ENCODE measurements at regions not wholly inside any gene's neighbourhood (a gene's known extent, or its start where the extent isn't known, plus 50 kb on each side); places are given as distances from the start of the nearest gene placed in this dataset.

DNA sequence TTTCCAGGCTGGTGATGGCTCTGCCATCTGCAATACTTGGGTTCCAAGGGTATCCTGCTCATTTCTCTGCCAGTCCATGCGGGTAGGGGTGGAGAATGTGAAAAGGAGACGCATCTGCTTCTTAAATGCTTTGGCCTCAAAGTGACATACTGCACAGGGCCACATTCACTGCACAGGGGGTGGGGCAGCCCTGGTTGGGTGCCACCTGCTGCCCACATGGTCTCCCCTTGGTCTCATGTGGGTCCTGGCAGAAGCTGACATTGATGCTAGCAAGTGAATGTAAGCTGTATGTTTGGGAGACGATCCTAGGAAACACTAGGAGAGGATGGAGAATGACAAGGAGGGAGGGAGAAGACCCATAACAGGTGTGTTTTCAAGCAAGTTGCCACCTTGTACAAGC is 140.9 kb downstream of the EDN3 start:
- no peak overlapping the region for H2AFZ ChIP-seq (ENCODE audit: low read length)
- no peak overlapping the region for H3K27ac ChIP-seq (replicated peaks; ENCODE audit: low read length)
- no peak overlapping the region for H3K23ac ChIP-seq (ENCODE audit: low read depth, low read length, poor library complexity)
- no peak overlapping the region for H2BK120ac ChIP-seq (ENCODE audit: low read depth, low read length)
- H3K79me1 ChIP-seq (ENCODE audit: low read depth, low read length), result no peaks in the 10 kb centered on the region
- no peak overlapping the region for H3K4me3 ChIP-seq (ENCODE audit: low read length in 2 of 2)
- no peak overlapping the region for H2BK15ac ChIP-seq (ENCODE audit: low read length)
- DNase-seq (ENCODE audit: low spot score), result no peak
- no CpG with 5 or more reads among the region's 3 CpGs for WGBS, 2 donors (ENCODE audit: extremely low coverage in 2 of 2, insufficient read length in 2 of 2, insufficient replicate concordance in 1 of 2)
- no peak overlapping the region for H4K91ac ChIP-seq (ENCODE audit: low read depth, low read length, poor library complexity)
- H3K9ac ChIP-seq (ENCODE audit: low read depth, low read length, poor library complexity), result no peak overlapping the region
- H3K4me1 ChIP-seq (ENCODE audit: control insufficient read depth in 2 of 2, insufficient read depth in 1 of 2, low read depth in 1 of 2, low read length in 2 of 2), result peaks cover 0 to 8% of the 10 kb centered on the region in 2 donors
- no peak overlapping the region for H2AK5ac ChIP-seq (ENCODE audit: low read depth, low read length)
- no peak overlapping the region for H3K14ac ChIP-seq (ENCODE audit: low read length)
- H4K8ac ChIP-seq (ENCODE audit: low read depth, low read length), result no peak overlapping the region
- H2BK12ac ChIP-seq (ENCODE audit: low read length), result peak overlapping the region; percentile 17
- no peak overlapping the region for H3K18ac ChIP-seq (ENCODE audit: low read length)
- no peak overlapping the region for H3K4ac ChIP-seq (ENCODE audit: low read length)
- H3K27me3 ChIP-seq (ENCODE audit: control insufficient read depth in 3 of 3, insufficient read depth in 3 of 3, low read depth in 1 of 3, low read length in 3 of 3), result peaks cover 0 to 3% (median 0%) of the 10 kb centered on the region in 3 experiments
- no peaks in the 10 kb centered on the region for H3K9me3 ChIP-seq (replicated peaks in 1 of 2; ENCODE audit: control insufficient read depth in 2 of 2, insufficient read depth in 1 of 2, low read depth in 1 of 2, low read length in 2 of 2)
- no peak overlapping the region for H3K4me2 ChIP-seq (ENCODE audit: insufficient read depth, low read length, poor library complexity, severe bottlenecking)
- no peaks in the 10 kb centered on the region for H3K36me3 ChIP-seq (replicated peaks in 1 of 2; ENCODE audit: control insufficient read depth in 2 of 2, insufficient read depth in 2 of 2, low read length in 2 of 2)
- H2BK5ac ChIP-seq (ENCODE audit: low read length), result no peak overlapping the region

DNA sequence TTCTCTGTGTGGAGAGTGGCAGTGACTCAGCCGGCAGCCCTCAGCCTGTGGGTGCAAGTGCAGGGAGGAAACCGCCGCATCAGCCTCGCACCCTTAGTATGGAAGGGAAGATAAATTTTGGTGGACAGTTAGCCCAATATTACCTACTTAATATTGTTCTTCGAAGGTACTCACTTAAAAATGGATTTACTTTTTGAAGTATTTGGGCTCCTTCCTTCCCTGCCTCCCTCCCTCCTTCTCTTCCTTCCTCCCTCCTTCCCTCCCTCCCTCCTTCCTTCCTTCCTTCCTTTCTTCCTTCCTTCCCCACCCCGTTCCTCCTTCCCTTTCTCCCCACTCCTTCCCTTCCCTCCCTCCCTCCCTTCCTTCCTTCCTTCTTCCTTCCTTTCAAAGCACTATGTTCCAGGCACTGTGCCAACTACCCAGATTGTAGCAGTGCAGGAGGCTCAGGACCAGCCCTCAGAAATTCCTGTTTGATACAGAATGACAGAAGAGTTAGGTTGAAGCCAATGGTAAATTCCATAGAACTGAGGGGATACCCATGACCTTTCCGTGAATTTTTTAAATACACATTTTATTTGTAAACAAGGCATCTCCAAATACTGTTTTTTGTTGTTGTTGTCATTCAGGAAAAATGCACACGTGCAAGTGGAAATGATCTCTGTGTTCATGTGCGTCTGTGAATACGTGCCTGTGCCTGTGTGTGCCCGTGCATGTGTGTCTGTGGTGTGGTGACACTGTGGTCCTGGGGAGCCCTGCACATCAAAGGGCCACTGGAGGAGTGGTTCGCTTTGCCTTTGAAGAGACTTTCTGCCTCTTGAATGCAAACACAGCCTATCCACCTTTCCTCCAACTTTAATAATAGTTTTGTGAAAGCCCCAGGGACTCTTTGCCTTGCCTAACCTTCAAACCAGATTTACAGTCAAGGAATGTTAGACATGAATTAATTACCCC is 141.7 kb downstream of the EDN3 start:
- no peak overlapping the region for H2BK5ac ChIP-seq (ENCODE audit: low read length)
- H2AK5ac ChIP-seq (ENCODE audit: low read depth, low read length), result no peak overlapping the region
- no peak overlapping the region for H3K4ac ChIP-seq (ENCODE audit: low read length)
- no peaks in the 10 kb centered on the region for H3K79me1 ChIP-seq (ENCODE audit: low read depth, low read length)
- H3K9ac ChIP-seq (ENCODE audit: low read depth, low read length, poor library complexity), result no peak overlapping the region
- no peak for DNase-seq (ENCODE audit: low spot score)
- no peak overlapping the region for H3K4me2 ChIP-seq (ENCODE audit: insufficient read depth, low read length, poor library complexity, severe bottlenecking)
- no peak overlapping the region for H3K14ac ChIP-seq (ENCODE audit: low read length)
- H3K36me3 ChIP-seq (replicated peaks in 1 of 2; ENCODE audit: control insufficient read depth in 2 of 2, insufficient read depth in 2 of 2, low read length in 2 of 2), result no peaks in the 10 kb centered on the region
- WGBS, 2 donors (ENCODE audit: extremely low coverage in 2 of 2, insufficient read length in 2 of 2, insufficient replicate concordance in 1 of 2), result 100% methylated on average over 1 of the region's 12 CpGs; no CpG with 5 or more reads in 1 of the 2 donors
- H4K91ac ChIP-seq (ENCODE audit: low read depth, low read length, poor library complexity), result no peak overlapping the region
- H4K8ac ChIP-seq (ENCODE audit: low read depth, low read length), result no peak overlapping the region
- H2BK15ac ChIP-seq (ENCODE audit: low read length), result no peak overlapping the region
- H3K23ac ChIP-seq (ENCODE audit: low read depth, low read length, poor library complexity), result no peak overlapping the region
- H3K27me3 ChIP-seq (ENCODE audit: control insufficient read depth in 3 of 3, insufficient read depth in 3 of 3, low read depth in 1 of 3, low read length in 3 of 3), result peaks cover 0 to 3% (median 0%) of the 10 kb centered on the region in 3 experiments
- H2BK12ac ChIP-seq (ENCODE audit: low read length), result no peak overlapping the region
- H2AFZ ChIP-seq (ENCODE audit: low read length), result no peak overlapping the region
- no peaks in the 10 kb centered on the region for H3K9me3 ChIP-seq (replicated peaks in 1 of 2; ENCODE audit: control insufficient read depth in 2 of 2, insufficient read depth in 1 of 2, low read depth in 1 of 2, low read length in 2 of 2)
- H3K18ac ChIP-seq (ENCODE audit: low read length), result peak overlapping the region; percentile 75
- H2BK120ac ChIP-seq (ENCODE audit: low read depth, low read length), result no peak overlapping the region
- peaks cover 0 to 8% of the 10 kb centered on the region in 2 donors for H3K4me1 ChIP-seq (ENCODE audit: control insufficient read depth in 2 of 2, insufficient read depth in 1 of 2, low read depth in 1 of 2, low read length in 2 of 2)
- no peak overlapping the region for H3K4me3 ChIP-seq (ENCODE audit: low read length in 2 of 2)
- no peak overlapping the region for H3K27ac ChIP-seq (replicated peaks; ENCODE audit: low read length)

DNA sequence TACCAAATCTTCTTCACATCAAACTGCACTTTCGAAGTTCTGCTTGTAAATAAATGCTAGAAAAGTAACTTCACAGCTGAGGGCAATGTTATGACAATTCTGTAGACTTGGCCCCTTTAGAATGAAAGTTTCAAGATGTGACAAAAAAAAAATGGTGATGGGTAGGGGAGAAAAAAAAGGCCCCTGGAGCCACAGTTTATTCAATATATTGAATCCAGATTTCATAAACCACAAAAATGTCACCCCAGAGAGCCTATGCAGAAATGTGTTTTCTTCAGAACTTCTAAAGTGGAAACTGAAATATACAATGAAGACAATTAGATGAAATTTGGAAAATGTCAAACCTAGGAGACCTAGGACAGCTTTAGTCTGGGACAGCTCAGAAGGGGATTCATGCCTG is 143.1 kb downstream of the EDN3 start:
- H2AFZ ChIP-seq (ENCODE audit: low read length), result no peak overlapping the region
- no peak for DNase-seq (ENCODE audit: low spot score)
- no CpG with 5 or more reads among the region's 1 CpG for WGBS, 2 donors (ENCODE audit: extremely low coverage in 2 of 2, insufficient read length in 2 of 2, insufficient replicate concordance in 1 of 2)

GRCh38 chr20:59446376-59446775 is 146.0 kb downstream of the EDN3 start:
- Histone ChIP-seq H3K4me1 (ENCODE audit: control insufficient read depth in 2 of 2, insufficient read depth in 1 of 2, low read depth in 1 of 2, low read length in 2 of 2) (peaks cover 0 to 8% of the 10 kb centered on the region in 2 donors), H3K23ac (ENCODE audit: low read depth, low read length, poor library complexity) (no peak overlapping the region)

More for the DNA sequence above, 143.1 kb downstream of the EDN3 start:
- Histone ChIP-seq H3K36me3 (replicated peaks in 1 of 2; ENCODE audit: control insufficient read depth in 2 of 2, insufficient read depth in 2 of 2, low read length in 2 of 2) (no peaks in the 10 kb centered on the region), H3K27me3 (ENCODE audit: control insufficient read depth in 3 of 3, insufficient read depth in 3 of 3, low read depth in 1 of 3, low read length in 3 of 3) (peaks cover 0 to 6% (median 0%) of the 10 kb centered on the region in 3 experiments), H3K79me1 (ENCODE audit: low read depth, low read length) (no peaks in the 10 kb centered on the region), H2AK5ac (ENCODE audit: low read depth, low read length) (no peak overlapping the region), H3K18ac (ENCODE audit: low read length) (no peak overlapping the region), H3K4me3 (ENCODE audit: low read length in 2 of 2) (no peak overlapping the region), H3K4me1 (ENCODE audit: control insufficient read depth in 2 of 2, insufficient read depth in 1 of 2, low read depth in 1 of 2, low read length in 2 of 2) (peaks cover 0 to 11% of the 10 kb centered on the region in 2 donors), H4K91ac (ENCODE audit: low read depth, low read length, poor library complexity) (no peak overlapping the region), H3K14ac (ENCODE audit: low read length) (no peak overlapping the region), H3K27ac (replicated peaks; ENCODE audit: low read length) (no peak overlapping the region), H3K9ac (ENCODE audit: low read depth, low read length, poor library complexity) (no peak overlapping the region), H3K4ac (ENCODE audit: low read length) (no peak overlapping the region), H3K23ac (ENCODE audit: low read depth, low read length, poor library complexity) (no peak overlapping the region), H4K8ac (ENCODE audit: low read depth, low read length) (no peak overlapping the region), H2BK12ac (ENCODE audit: low read length) (no peak overlapping the region), H3K4me2 (ENCODE audit: insufficient read depth, low read length, poor library complexity, severe bottlenecking) (no peak overlapping the region), H2BK15ac (ENCODE audit: low read length) (no peak overlapping the region), H3K9me3 (replicated peaks in 1 of 2; ENCODE audit: control insufficient read depth in 2 of 2, insufficient read depth in 1 of 2, low read depth in 1 of 2, low read length in 2 of 2) (no peaks in the 10 kb centered on the region), H2BK5ac (ENCODE audit: low read length) (no peak overlapping the region), H2BK120ac (ENCODE audit: low read depth, low read length) (no peak overlapping the region)

More at GRCh38 chr20:59446376-59446775, 146.0 kb downstream of the EDN3 start:
- WGBS, 2 donors (ENCODE audit: extremely low coverage in 2 of 2, insufficient read length in 2 of 2, insufficient replicate concordance in 1 of 2), result no CpG with 5 or more reads among the region's 4 CpGs
- no peaks in the 10 kb centered on the region for H3K79me1 ChIP-seq (ENCODE audit: low read depth, low read length)
- no peaks in the 10 kb centered on the region for H3K36me3 ChIP-seq (replicated peaks in 1 of 2; ENCODE audit: control insufficient read depth in 2 of 2, insufficient read depth in 2 of 2, low read length in 2 of 2)
- H2BK120ac ChIP-seq (ENCODE audit: low read depth, low read length), result no peak overlapping the region
- H2BK15ac ChIP-seq (ENCODE audit: low read length), result no peak overlapping the region
- no peak overlapping the region for H3K27ac ChIP-seq (replicated peaks; ENCODE audit: low read length)
- no peak overlapping the region for H3K4ac ChIP-seq (ENCODE audit: low read length)
- H3K14ac ChIP-seq (ENCODE audit: low read length), result no peak overlapping the region
- H2BK5ac ChIP-seq (ENCODE audit: low read length), result no peak overlapping the region
- H3K9ac ChIP-seq (ENCODE audit: low read depth, low read length, poor library complexity), result no peak overlapping the region
- no peaks in the 10 kb centered on the region for H3K9me3 ChIP-seq (replicated peaks in 1 of 2; ENCODE audit: control insufficient read depth in 2 of 2, insufficient read depth in 1 of 2, low read depth in 1 of 2, low read length in 2 of 2)
- no peak overlapping the region for H3K4me2 ChIP-seq (ENCODE audit: insufficient read depth, low read length, poor library complexity, severe bottlenecking)
- no peak overlapping the region for H2AFZ ChIP-seq (ENCODE audit: low read length)
- no peak overlapping the region for H4K8ac ChIP-seq (ENCODE audit: low read depth, low read length)
- no peak overlapping the region for H3K4me3 ChIP-seq (ENCODE audit: low read length in 2 of 2)
- H2BK12ac ChIP-seq (ENCODE audit: low read length), result no peak overlapping the region
- DNase-seq (ENCODE audit: low spot score), result no peak
- H3K18ac ChIP-seq (ENCODE audit: low read length), result no peak overlapping the region
- H2AK5ac ChIP-seq (ENCODE audit: low read depth, low read length), result no peak overlapping the region
- peaks cover 0 to 6% (median 0%) of the 10 kb centered on the region in 3 experiments for H3K27me3 ChIP-seq (ENCODE audit: control insufficient read depth in 3 of 3, insufficient read depth in 3 of 3, low read depth in 1 of 3, low read length in 3 of 3)
- no peak overlapping the region for H4K91ac ChIP-seq (ENCODE audit: low read depth, low read length, poor library complexity)

Measured in neuronal stem cell (in vitro differentiated cells).